SH-SY5Y (cell line): ENCODE measurements at regions not wholly inside any gene's neighbourhood (a gene's known extent, or its start where the extent isn't known, plus 50 kb on each side); places are given as distances from the start of the nearest gene placed in this dataset.

Experiments
- GATA2 ChIP-seq: IDR thresholded peaks from 2 replicates; pipeline ENCODE4 v1.6.1; 2011; ENCODE audit warnings: mild to moderate bottlenecking, low read depth, low read length
- GATA3 ChIP-seq: IDR thresholded peaks from 2 replicates; pipeline ENCODE4 v1.6.1; 2011; ENCODE audit warnings: low read depth, mild to moderate bottlenecking, low read length, moderate library complexity

- TF ChIP-seq GATA3 (no peak), GATA2 (no peak)
Measured at GRCh38 chr2:217538719-217539118, 464.1 kb downstream of the TNS1 start.
